ENCODE measurements at regions not wholly inside any gene's neighbourhood (a gene's known extent, or its start where the extent isn't known, plus 50 kb on each side); places are given as distances from the start of the nearest gene placed in this dataset.

DNA sequence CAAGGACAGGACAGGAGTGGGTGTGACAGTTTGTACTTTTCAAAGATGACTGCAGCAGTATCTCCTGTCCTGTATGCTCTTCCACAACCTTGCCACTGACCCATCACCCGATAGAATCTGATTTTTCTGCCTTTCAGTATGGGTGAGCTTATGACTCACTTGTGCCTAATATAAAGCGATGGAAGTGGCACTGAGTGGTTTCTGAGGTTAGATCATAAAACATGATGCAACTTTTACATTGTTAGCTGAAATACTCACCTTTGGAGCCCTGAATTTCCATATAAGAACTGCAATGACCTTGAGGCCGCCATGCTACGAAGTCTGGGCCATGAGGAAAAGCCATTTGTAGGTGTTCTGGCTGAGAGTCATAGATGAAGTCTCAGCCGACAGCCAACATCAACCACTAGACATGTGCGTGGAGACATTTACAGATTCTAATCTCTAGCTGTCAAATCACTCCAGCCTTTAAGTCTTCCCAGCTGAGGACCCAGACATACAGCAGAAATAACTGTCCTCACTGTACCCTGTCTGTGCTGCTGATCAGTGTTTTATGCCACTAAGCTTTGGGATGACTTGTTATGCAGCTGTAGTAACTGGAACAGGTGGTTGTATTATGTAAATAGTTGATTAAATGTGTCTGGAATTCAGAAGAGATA lies 105.9 kb upstream of the ARHGAP20 start:
- no peaks in the 10 kb centered on the region for H3K36me3 ChIP-seq
- no peaks in the 10 kb centered on the region for H3K27me3 ChIP-seq (replicated peaks in 1 of 7)
- DNase-seq: no peak
- WGBS, 5 donors: 71 to 82% (median 77%) methylated on average over 6 of the region's 6 CpGs
- intact Hi-C loops (cut with DNase I; ENCODE audit: low total_unique reads): no loop called here
- H3K9me3 ChIP-seq: peaks cover 0 to 15% (median 11%) of the 10 kb centered on the region in 8 donors
- no peak overlapping the region for H3K4me3 ChIP-seq
- TF ChIP-seq POLR2AphosphoS5 (IDR thresholded peaks at IDR 0.05) (no peak), CTCF (IDR thresholded peaks at IDR 0.05 in 8 of 11, conservative IDR thresholded peaks at IDR 0.05 in 3 of 11) (no peak), POLR2A (IDR thresholded peaks at IDR 0.05) (no peak)
- no peaks in the 10 kb centered on the region for H3K4me1 ChIP-seq
- H3K27ac ChIP-seq: no peak overlapping the region

GRCh38 chr11:110812086-110812733 lies 100.0 kb upstream of the ARHGAP20 start:
- Histone ChIP-seq H3K27ac (no peak overlapping the region), H3K27me3 (replicated peaks in 1 of 7) (peaks cover 0 to 4% (median 0%) of the 10 kb centered on the region in 7 donors), H3K4me1 (no peaks in the 10 kb centered on the region), H3K4me3 (no peak overlapping the region), H3K9me3 (peaks cover 0 to 15% (median 11%) of the 10 kb centered on the region in 8 donors), H3K36me3 (no peaks in the 10 kb centered on the region)
- TF ChIP-seq CTCF (IDR thresholded peaks at IDR 0.05 in 8 of 11, conservative IDR thresholded peaks at IDR 0.05 in 3 of 11) (no peak), POLR2A (IDR thresholded peaks at IDR 0.05) (no peak), POLR2AphosphoS5 (IDR thresholded peaks at IDR 0.05) (no peak)
- intact Hi-C loops (cut with DNase I; ENCODE audit: low total_unique reads): no loop called here
- WGBS, 5 donors: 70 to 83% (median 71%) methylated on average over 5 of the region's 5 CpGs
- no peak for DNase-seq

- Histone ChIP-seq H3K27me3 (replicated peaks in 1 of 7) (peaks cover 0 to 4% (median 0%) of the 10 kb centered on the region in 7 donors), H3K4me1 (no peaks in the 10 kb centered on the region), H3K36me3 (no peaks in the 10 kb centered on the region), H3K4me3 (no peak overlapping the region), H3K27ac (no peak overlapping the region), H3K9me3 (peaks cover 0 to 6% (median 0%) of the 10 kb centered on the region in 8 donors)
- WGBS, 5 donors: 61 to 75% (median 70%) methylated on average over 6 of the region's 6 CpGs
- intact Hi-C loops (cut with DNase I; ENCODE audit: low total_unique reads): no loop called here
- TF ChIP-seq CTCF (IDR thresholded peaks at IDR 0.05 in 8 of 11, conservative IDR thresholded peaks at IDR 0.05 in 3 of 11): no peak
- no peak for TF ChIP-seq POLR2A (IDR thresholded peaks at IDR 0.05)
- no peak for TF ChIP-seq POLR2AphosphoS5 (IDR thresholded peaks at IDR 0.05)
- DNase-seq: no peak
Measured at GRCh38 chr11:110809417-110810199, 97.4 kb upstream of the ARHGAP20 start.

GRCh38 chr11:110808248-110808647 lies 96.0 kb upstream of the ARHGAP20 start:
- peaks cover 0 to 4% (median 0%) of the 10 kb centered on the region in 7 donors for H3K27me3 ChIP-seq (replicated peaks in 1 of 7)
- WGBS, 5 donors: 73 to 84% (median 82%) methylated on average over 6 of the region's 6 CpGs
- H3K9me3 ChIP-seq: no peaks in the 10 kb centered on the region
- DNase-seq: no peak
- H3K4me1 ChIP-seq: no peaks in the 10 kb centered on the region
- intact Hi-C loops (cut with DNase I; ENCODE audit: low total_unique reads): no loop called here
- no peaks in the 10 kb centered on the region for H3K36me3 ChIP-seq
- H3K27ac ChIP-seq: no peak overlapping the region
- no peak overlapping the region for H3K4me3 ChIP-seq
- no peak for TF ChIP-seq POLR2A (IDR thresholded peaks at IDR 0.05)
- no peak for TF ChIP-seq POLR2AphosphoS5 (IDR thresholded peaks at IDR 0.05)
- no peak for TF ChIP-seq CTCF (IDR thresholded peaks at IDR 0.05 in 8 of 11, conservative IDR thresholded peaks at IDR 0.05 in 3 of 11)

Data from spleen (tissue), 11 donors.